Progenitor cell of endocrine pancreas (in vitro differentiated cells): ENCODE measurements at regions not wholly inside any gene's neighbourhood (a gene's known extent, or its start where the extent isn't known, plus 50 kb on each side); places are given as distances from the start of the nearest gene placed in this dataset.

Source experiments
- DNase-seq: peaks from one replicate; pipeline ENCODE4 v3.0.0; 2021; ENCODE audit warnings: low spot score; ENCODE audit not compliant: unreplicated experiment
- H3K27ac Mint-ChIP-seq: 2 replicates; pipeline ENCODE4 v1.8.0; 2021; ENCODE audit warnings: mild to moderate bottlenecking, moderate library complexity, mixed read lengths
- H3K27me3 Mint-ChIP-seq: 2 replicates; pipeline ENCODE4 v1.8.0; 2021; ENCODE audit warnings: mixed read lengths
- H3K36me3 Mint-ChIP-seq: 2 replicates; pipeline ENCODE4 v1.8.0; 2022; ENCODE audit warnings: mixed read lengths; ENCODE audit not compliant: insufficient read depth
- H3K4me1 Mint-ChIP-seq: 2 replicates; pipeline ENCODE4 v1.8.0; 2021; ENCODE audit warnings: low read depth, mixed read lengths
- H3K4me3 Mint-ChIP-seq: 2 replicates; pipeline ENCODE4 v1.8.0; 2021; ENCODE audit warnings: low read depth, mild to moderate bottlenecking, moderate library complexity, mixed read lengths
- H3K9me3 Mint-ChIP-seq: 2 replicates; pipeline ENCODE4 v1.8.0; 2021; ENCODE audit warnings: low read depth, mixed read lengths
- CTCF ChIP-seq: fragments of 200-600 bp; sonication (generic); IDR thresholded peaks from one replicate; pipeline ENCODE4 v1.5.0; 2021; ENCODE audit warnings: antibody characterized with exemption, mild to moderate bottlenecking; ENCODE audit not compliant: unreplicated experiment

GRCh38 chr12:92464911-92465310, 237.9 kb upstream of the PLEKHG7 start:
- Mint-ChIP-seq H3K27me3 (no peaks in the 10 kb centered on the region), H3K4me1 (peaks cover 53% of the 10 kb centered on the region), H3K9me3 (peaks cover 2% of the 10 kb centered on the region), H3K27ac (no peak overlapping the region), H3K4me3 (peak overlapping the region; percentile 9), H3K36me3 (peaks cover under 1% of the 10 kb centered on the region)
- no peak for DNase-seq
- no peak for TF ChIP-seq CTCF

- no peak for TF ChIP-seq CTCF
- H3K4me1 Mint-ChIP-seq = peaks cover 42% of the 10 kb centered on the region
- no peak overlapping the region for H3K4me3 Mint-ChIP-seq
- no peaks in the 10 kb centered on the region for H3K27me3 Mint-ChIP-seq
- no peak for DNase-seq
- peaks cover 7% of the 10 kb centered on the region for H3K9me3 Mint-ChIP-seq
- no peak overlapping the region for H3K27ac Mint-ChIP-seq
- H3K36me3 Mint-ChIP-seq = peaks cover 1% of the 10 kb centered on the region
These were observed 239.6 kb upstream of the PLEKHG7 start for GRCh38 chr12:92463171-92463570.

- H3K27ac Mint-ChIP-seq = no peak overlapping the region
- H3K4me3 Mint-ChIP-seq = no peak overlapping the region
These were observed 240.3 kb upstream of the PLEKHG7 start for GRCh38 chr12:92462527-92462926.

GRCh38 chr12:92462049-92462448, 240.7 kb upstream of the PLEKHG7 start:
- H3K27me3 Mint-ChIP-seq = no peaks in the 10 kb centered on the region
- H3K9me3 Mint-ChIP-seq = peaks cover 7% of the 10 kb centered on the region
- H3K27ac Mint-ChIP-seq = no peak overlapping the region
- no peak for DNase-seq
- H3K4me1 Mint-ChIP-seq = peaks cover 31% of the 10 kb centered on the region
- H3K36me3 Mint-ChIP-seq = peaks cover 1% of the 10 kb centered on the region
- TF ChIP-seq CTCF = no peak
- no peak overlapping the region for H3K4me3 Mint-ChIP-seq

More at GRCh38 chr12:92462527-92462926, 240.3 kb upstream of the PLEKHG7 start:
- H3K4me1 Mint-ChIP-seq = peaks cover 36% of the 10 kb centered on the region
- H3K27me3 Mint-ChIP-seq = no peaks in the 10 kb centered on the region
- TF ChIP-seq CTCF = no peak
- peaks cover 7% of the 10 kb centered on the region for H3K9me3 Mint-ChIP-seq
- H3K36me3 Mint-ChIP-seq = peaks cover 1% of the 10 kb centered on the region
- no peak for DNase-seq

- no peak overlapping the region for H3K27ac Mint-ChIP-seq
- H3K27me3 Mint-ChIP-seq = no peaks in the 10 kb centered on the region
These were observed 242.9 kb upstream of the PLEKHG7 start for GRCh38 chr12:92459850-92460249.

More at GRCh38 chr12:92459850-92460249, 242.9 kb upstream of the PLEKHG7 start:
- Mint-ChIP-seq H3K4me1 (peaks cover 12% of the 10 kb centered on the region), H3K36me3 (peaks cover 1% of the 10 kb centered on the region), H3K9me3 (peaks cover 10% of the 10 kb centered on the region), H3K4me3 (no peak overlapping the region)
- no peak for TF ChIP-seq CTCF
- no peak for DNase-seq
